ENCODE measurements at regions not wholly inside any gene's neighbourhood (a gene's known extent, or its start where the extent isn't known, plus 50 kb on each side); places are given as distances from the start of the nearest gene placed in this dataset.
"Not testable (repeated sequence)": the region's sequence is repeated elsewhere in the genome, so short reads cannot be mapped to it uniquely, and the experiment has no call there.

DNA sequence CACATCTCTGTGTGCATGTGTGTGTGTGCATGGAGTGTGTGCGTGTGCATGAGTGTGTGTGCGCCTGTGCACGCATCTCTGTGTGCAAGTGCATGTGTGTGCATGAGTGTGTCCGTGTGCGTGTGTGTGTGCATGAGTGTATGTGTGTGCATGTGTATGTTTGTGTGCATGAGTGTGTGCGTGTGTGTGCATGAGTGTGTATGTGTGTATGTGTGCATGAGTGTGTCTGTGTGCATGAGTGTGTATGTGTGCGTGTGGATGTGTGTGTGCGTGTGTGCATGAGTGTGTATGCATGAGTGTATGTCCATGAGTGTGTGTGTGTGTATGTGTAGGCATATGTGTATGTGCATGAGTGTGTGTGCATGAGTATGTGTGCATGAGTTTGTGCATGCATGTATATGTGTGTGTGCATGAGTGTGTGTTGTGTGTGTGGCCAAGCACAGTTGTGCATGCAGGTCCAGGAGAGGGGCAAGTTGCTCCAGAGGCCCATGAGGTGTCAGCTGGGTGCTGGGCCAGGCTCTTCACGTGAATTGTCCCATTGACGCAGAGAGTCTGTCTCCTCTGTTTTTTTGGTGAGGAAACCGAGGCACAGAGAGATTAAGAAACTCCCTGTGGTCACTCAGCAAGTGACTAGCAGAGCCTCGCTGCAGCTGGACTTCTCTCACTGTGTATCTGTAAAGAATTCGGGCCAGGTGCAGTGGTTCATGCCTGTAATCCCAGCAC lies 75.5 kb downstream of the ASB1 start:
- no peak for DNase-seq

DNA sequence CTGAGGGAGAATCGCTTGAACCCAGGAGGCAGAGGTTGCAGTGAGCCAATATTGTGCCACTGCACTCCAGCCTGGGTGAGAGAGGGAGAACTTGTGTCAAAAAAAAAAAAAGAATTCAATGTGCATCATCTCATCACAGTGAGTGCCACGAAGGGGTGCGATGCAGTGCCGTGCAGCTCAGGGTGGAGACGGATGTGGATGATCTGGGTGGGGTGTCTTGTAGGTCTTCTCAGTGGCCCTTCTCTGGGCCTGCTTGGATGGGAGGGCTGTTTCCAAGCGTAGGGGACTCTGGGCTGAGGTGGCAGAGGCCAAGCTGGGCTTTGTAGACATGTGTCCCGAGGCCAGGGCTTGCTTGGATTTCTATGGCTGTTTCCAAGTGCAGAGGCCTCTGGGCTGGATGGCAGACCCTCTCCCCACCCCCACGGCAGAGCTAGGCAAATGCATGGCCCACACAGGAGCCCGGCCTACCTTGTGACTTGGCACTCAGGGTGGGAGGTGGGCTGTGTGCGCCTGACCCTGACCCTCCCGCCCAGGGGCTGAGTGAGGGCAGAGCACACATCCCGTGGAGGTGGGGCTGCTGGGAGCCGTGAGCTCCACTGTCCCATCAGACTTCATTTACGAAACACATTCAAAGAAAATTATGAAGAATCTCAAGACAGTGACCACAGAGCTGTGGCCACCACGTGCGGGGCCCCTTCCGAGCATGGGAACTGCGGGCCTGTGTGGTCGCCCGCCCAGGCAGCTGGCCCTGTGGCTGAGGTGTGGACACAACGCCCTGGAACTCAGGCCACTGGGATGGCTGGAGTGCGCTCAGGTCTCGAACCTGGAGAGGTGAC lies 76.4 kb downstream of the ASB1 start:
- DNase-seq, result no peak

DNA sequence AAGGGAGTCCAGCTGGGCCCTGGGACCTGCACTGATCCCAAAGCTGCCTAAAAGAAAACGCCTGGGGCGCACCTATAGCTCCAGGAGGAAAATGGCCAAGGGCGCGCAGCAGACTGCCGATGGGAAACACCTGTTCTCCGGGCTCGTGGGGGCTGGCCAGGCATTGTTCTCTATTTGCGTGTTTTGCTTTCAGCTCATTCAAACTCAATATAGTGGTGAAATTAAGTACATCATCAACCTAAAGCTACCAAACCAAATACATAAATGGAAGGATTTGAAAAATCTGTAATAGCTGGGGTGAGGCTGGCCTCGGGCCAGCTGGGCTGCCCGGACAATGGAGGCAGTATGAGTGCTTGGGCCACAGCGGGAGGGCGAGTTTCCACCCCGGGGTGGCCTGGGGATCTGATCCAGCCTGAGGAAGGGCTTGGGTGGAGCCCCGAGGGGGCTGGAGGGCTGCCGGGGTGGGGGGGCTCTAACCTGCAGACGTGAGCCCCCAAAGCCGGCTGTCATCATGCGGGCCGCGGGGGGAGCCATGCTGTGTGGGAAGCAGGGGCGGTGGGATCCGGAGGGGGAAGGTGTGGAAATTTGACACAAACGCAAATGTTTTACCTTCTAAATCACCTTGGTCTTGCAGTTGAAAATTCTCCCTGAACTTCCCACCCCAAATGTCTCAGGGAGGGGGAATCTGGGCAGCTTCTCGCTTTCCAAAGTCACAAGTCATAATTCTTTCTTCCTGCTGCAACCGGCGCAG lies 77.6 kb downstream of the ASB1 start:
- no peak for DNase-seq

GRCh38 chr2:238505119-238505891 lies 78.6 kb downstream of the ASB1 start:
- DNase-seq, result no peak

GRCh38 chr2:238505892-238506280 lies 79.2 kb downstream of the ASB1 start:
- DNase-seq, result no peak

DNA sequence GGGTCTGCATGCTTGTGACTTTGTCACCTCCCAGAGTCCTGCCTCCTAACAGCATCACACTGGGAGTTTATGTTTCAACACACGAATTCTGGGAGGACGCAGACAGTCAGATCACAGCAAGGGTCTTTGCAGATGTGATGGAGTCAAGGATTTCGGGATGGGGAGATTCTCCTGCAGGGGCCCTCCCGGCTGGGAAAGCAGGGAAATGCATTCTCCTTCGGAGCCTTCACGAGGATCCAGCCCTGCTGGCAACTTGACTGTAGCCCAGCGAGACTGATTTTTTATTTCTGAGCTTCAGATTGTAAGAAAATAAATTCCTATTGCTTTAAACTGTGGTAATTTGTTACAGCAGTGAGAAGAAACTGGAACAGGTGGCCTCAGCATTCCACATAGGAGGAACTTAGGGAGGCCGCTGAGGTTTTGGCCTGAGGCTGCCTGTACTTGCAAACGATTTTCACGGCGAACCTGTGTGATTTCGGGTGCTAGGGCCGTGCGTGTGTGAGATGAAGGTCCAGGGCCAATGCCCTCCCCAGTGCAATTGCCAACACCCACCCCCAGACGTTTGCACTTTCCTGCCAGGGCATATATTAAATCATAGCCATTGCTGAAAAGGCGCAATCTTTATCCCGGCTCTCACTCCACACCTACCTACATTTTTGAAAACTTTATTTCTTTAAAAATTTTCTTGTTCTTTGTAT lies 79.8 kb downstream of the ASB1 start:
- DNase-seq, result no peak

GRCh38 chr2:238507836-238508235 lies 81.1 kb downstream of the ASB1 start:
- DNase-seq, result no peak

GRCh38 chr2:238509151-238509835 lies 82.6 kb downstream of the ASB1 start:
- DNase-seq, result no peak

DNA sequence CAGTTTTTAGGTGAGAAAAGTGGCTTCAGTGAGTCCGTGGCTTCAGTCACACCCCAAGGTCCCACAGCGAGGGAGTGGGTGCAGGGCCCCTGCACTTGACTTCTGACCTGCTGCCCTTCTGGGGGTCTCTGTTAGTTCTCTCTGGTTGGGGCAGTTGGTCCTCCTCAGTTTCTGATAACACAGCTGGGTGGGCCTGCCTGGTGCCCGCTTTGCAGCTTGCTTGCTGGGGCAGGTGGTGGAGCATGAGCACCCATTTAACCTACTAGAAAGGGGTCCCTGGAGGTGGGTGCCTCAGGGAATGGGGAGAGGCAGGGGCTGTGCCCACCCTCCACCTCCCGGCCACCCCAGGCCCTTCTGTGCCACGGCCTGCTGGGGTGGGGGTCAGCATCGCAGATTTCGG lies 83.2 kb downstream of the ASB1 start:
- no peak for DNase-seq

GRCh38 chr2:238510911-238511613 lies 84.3 kb downstream of the ASB1 start:
- DNase-seq, result no peak

- DNase-seq, result no peak
These were observed 84.9 kb downstream of the ASB1 start for GRCh38 chr2:238511614-238511950.

DNA sequence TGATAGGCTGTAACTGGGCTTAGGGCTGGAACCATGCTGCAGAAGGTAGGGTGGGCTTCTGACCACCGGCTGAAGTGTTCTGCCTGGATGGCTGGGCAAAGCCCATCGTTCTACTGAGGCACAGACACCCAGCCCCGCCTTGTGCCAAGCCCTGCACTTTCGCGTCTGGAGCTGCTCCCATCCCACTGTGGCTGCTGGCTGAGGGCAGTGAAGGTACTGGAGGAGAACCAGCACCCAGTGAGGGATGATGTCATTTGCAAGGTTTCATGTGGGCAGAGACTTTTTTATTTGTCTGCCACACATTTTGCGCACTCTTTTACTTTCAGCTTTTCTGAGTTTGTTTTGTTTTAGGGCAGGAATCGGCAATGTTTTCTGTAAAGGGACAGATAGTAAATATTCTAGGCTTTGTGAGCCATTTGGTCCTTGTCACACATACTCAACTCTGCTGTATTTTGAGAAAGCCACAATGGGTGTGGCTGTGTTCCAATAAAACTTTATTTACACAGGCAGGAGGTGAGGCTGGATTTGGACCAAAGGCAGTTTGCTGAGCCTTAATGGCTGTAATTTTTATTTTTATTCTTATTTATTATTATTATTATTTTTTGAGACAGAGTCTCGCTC lies 85.6 kb downstream of the ASB1 start:
- no peak for DNase-seq

DNA sequence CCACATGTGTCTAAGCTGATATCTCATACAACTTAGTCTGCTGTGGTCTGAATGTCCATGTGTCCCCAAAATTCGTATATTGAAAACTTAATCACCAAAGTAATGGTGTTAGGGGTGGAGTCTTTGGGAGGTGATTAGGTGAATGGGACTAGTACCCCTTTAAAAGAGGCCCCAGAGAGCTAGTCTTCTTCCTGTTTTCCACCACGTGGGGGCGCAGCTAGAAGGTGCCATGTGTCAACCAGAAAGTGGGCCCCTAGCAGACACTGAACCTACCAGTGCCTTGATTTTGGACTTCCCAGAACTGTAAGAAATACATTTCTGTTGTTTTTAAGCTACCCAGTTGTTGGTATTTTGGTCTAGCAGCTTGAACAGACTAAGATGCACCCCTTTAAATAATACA lies 86.6 kb downstream of the ASB1 start:
- no peak for DNase-seq

- DNase-seq, result not testable (repeated sequence)
These were observed 87.3 kb downstream of the ASB1 start for GRCh38 chr2:238514024-238514423.

- no peak for DNase-seq
These were observed 88.7 kb downstream of the ASB1 start for GRCh38 chr2:238515377-238515776.

GRCh38 chr2:238517209-238517608 lies 90.5 kb downstream of the ASB1 start:
- no peak for DNase-seq

DNA sequence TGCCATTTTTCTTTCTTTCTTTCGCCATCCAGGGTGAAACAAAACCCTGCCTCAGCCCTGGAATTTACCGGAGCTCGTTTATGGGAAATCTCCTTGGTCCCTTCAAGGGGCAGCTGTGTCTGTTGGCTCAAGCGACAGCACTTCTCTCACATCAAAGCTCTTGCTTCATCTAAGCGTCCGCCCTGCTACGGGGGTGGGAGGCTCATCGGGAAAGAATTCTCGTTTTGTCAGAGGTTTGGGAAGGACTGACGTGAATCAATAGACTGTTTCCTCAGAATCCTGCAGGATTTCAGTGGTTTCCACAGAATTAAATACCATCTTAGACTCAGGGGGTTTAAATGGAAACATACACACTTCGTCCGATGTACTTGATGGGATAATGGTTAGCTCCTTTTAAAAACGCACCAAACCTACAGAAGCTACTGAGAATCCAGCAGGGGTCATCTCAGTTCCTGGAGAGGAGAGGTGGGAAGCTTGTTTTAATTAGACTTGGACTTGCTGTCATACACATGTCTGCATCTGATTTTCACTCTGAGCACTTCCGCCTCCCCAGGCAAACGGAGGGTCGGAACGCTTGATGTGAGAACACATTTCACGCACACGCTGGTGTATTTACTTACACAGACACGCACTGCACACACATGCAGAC lies 91.6 kb downstream of the ASB1 start:
- DNase-seq, result no peak

GRCh38 chr2:238518821-238519186 lies 92.1 kb downstream of the ASB1 start:
- no peak for DNase-seq

- DNase-seq, result no peak
These were observed 93.7 kb downstream of the ASB1 start for GRCh38 chr2:238520359-238520886.

GRCh38 chr2:238521002-238521401 lies 94.3 kb downstream of the ASB1 start:
- no peak for DNase-seq

All from CD4-positive, alpha-beta T cell treated with Interferon alpha-2 for 1 hour (primary cell).